Activated CD4-positive, alpha-beta memory T cell treated with anti-CD3 and anti-CD28 coated beads for 36 hours (primary cell): ENCODE measurements at regions not wholly inside any gene's neighbourhood (a gene's known extent, or its start where the extent isn't known, plus 50 kb on each side); places are given as distances from the start of the nearest gene placed in this dataset.

ENCODE experiments used
- CTCF ChIA-PET: fragments of 350-600 bp; sonication (Branson Sonifier 250); formaldehyde crosslinking; loops from one replicate; lab custom pipeline; 2021; ENCODE audit warnings: antibody characterized with exemption, inconsistent platforms; lab: Charles Lee
- POLR2A ChIA-PET: fragments of 350-600 bp; sonication (Branson Sonifier 250); formaldehyde crosslinking; loops from one replicate; lab custom pipeline; 2021; ENCODE audit warnings: antibody characterized with exemption; lab: Charles Lee
- DNase-seq: peaks from one replicate; pipeline ENCODE4 v3.0.0-alpha.2; 2020
- H3K27ac Mint-ChIP-seq: one replicate; pipeline ENCODE4 v1.8.0; 2021; ENCODE audit warnings: mixed read lengths
- H3K27me3 Mint-ChIP-seq: one replicate; pipeline ENCODE4 v1.8.0; 2021; ENCODE audit warnings: mixed read lengths
- H3K36me3 Mint-ChIP-seq: one replicate; pipeline ENCODE4 v1.8.0; 2021; ENCODE audit warnings: mixed read lengths
- H3K4me1 Mint-ChIP-seq: one replicate; pipeline ENCODE4 v1.8.0; 2021; ENCODE audit warnings: low read depth, mixed read lengths
- H3K4me3 Mint-ChIP-seq: one replicate; pipeline ENCODE4 v1.8.0; 2021; ENCODE audit warnings: mild to moderate bottlenecking, mixed read lengths
- H3K9me3 Mint-ChIP-seq: one replicate; pipeline ENCODE4 v1.8.0; 2021; ENCODE audit warnings: mixed read lengths
- intact Hi-C: fragments of 100-400 bp; cut with micrococcal nuclease; formaldehyde crosslinking; loops from one replicate; pipeline ENCODE4 v1.15.1; 2023

- H3K27me3 Mint-ChIP-seq, result no peaks in the 10 kb centered on the region
Measured at GRCh38 chr9:105083256-105083655, 155.3 kb upstream of the ABCA1 start.

DNA sequence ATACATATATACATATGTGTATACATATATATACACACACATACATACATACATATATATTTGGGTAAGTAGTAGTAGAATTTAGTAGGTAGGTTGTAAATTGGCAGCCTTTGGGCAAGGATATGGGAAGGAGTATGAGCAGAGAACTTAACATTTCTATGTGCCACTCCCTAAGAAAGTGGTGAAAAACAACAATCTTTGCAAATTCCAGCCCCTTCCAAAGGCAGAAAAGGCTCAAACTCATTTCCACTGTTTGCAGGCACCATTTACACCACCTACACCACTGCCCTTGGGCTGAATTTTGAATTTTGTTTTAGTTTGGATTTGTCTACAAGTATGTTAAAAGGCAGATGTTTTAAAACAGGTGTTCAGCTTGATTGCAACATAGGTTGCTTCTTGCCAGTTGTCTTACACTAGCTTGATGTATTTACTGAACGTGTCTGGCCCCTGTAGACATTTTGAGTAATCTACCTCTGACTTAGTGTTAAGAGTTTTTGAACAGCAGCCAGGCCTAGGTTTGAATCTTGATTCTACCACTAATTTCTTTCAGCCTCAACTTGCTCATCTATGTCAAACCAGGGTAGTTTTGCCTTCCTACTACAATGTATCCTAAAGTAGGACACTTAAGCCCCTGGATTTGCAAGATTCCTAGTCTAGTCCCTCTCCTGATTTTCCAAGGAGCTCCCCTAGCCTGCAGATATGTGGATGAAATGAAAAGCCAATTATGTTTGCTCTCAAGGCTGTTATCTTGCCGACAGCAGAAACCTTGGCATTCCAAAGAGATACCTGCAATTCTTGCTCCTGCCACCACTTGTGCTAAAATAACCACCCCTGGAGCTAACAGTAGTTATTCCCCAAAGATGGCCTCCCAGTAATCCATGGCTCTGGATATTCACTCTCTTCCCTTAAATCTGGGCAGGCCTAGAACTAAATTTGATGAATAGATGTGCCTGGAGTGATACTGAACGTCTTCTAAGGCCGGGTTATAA, 156.2 kb upstream of the SLC44A1 start:
- DNase-seq, result no peak
- CTCF ChIA-PET, result no interaction called here
- no peak overlapping the region for H3K27ac Mint-ChIP-seq
- intact Hi-C loops, result no loop called here
- H3K4me3 Mint-ChIP-seq, result no peak overlapping the region
- no peaks in the 10 kb centered on the region for H3K9me3 Mint-ChIP-seq
- H3K36me3 Mint-ChIP-seq, result no peaks in the 10 kb centered on the region
- no peaks in the 10 kb centered on the region for H3K27me3 Mint-ChIP-seq
- POLR2A ChIA-PET, result no interaction called here
- H3K4me1 Mint-ChIP-seq, result no peaks in the 10 kb centered on the region

More at GRCh38 chr9:105083256-105083655, 155.3 kb upstream of the ABCA1 start:
- Mint-ChIP-seq H3K9me3 (no peaks in the 10 kb centered on the region), H3K27ac (no peak overlapping the region), H3K4me1 (no peaks in the 10 kb centered on the region), H3K4me3 (no peak overlapping the region), H3K36me3 (no peaks in the 10 kb centered on the region)
- ChIA-PET POLR2A (no interaction called here), CTCF (no interaction called here)
- intact Hi-C loops, result no loop called here
- DNase-seq, result no peak

- Mint-ChIP-seq H3K4me3 (no peak overlapping the region), H3K27me3 (no peaks in the 10 kb centered on the region), H3K36me3 (no peaks in the 10 kb centered on the region), H3K9me3 (no peaks in the 10 kb centered on the region), H3K4me1 (no peaks in the 10 kb centered on the region), H3K27ac (no peak overlapping the region)
- DNase-seq, result no peak
- CTCF ChIA-PET, result no interaction called here
- intact Hi-C loops, result no loop called here
- POLR2A ChIA-PET, result no interaction called here
Measured at GRCh38 chr9:105089874-105090273, 154.6 kb upstream of the SLC44A1 start.

GRCh38 chr9:105091004-105091640, 153.3 kb upstream of the SLC44A1 start:
- H3K27ac Mint-ChIP-seq, result no peak overlapping the region
- no peaks in the 10 kb centered on the region for H3K36me3 Mint-ChIP-seq
- no peak for DNase-seq
- intact Hi-C loops, result no loop called here
- no peak overlapping the region for H3K4me3 Mint-ChIP-seq
- H3K27me3 Mint-ChIP-seq, result no peaks in the 10 kb centered on the region
- ChIA-PET POLR2A (no interaction called here), CTCF (no interaction called here)
- H3K4me1 Mint-ChIP-seq, result no peaks in the 10 kb centered on the region
- no peaks in the 10 kb centered on the region for H3K9me3 Mint-ChIP-seq

DNA sequence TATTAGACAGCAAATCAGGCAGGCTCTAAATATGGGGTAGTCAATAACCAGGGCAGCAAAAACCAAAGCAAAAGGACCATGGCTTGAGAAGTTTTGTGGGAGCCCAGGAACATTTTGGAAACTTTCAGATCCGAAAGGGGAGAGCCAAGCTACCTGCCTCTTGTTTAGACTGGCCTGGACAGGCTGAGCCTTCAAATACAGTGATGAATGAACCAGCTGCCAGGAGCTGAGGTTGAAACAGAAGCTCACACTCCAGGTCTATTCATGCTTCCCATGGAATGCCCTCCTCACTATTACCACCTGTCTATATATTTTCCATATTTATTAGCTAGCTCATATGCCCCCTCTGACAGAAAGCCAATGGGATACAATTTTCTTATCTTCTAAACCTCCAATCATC, 150.8 kb upstream of the SLC44A1 start:
- Mint-ChIP-seq H3K27me3 (no peaks in the 10 kb centered on the region), H3K4me1 (no peaks in the 10 kb centered on the region), H3K4me3 (no peak overlapping the region), H3K27ac (no peak overlapping the region), H3K9me3 (no peaks in the 10 kb centered on the region), H3K36me3 (no peaks in the 10 kb centered on the region)
- ChIA-PET CTCF (no interaction called here), POLR2A (interaction anchor here (0.6 kb wide), 1 partner anchor 137 kb away, joined by 5 read pairs; no protein-coding TSS in a partner anchor)
- intact Hi-C loops, result no loop called here
- DNase-seq, result no peak

GRCh38 chr9:105098370-105098769, 146.1 kb upstream of the SLC44A1 start:
- Mint-ChIP-seq H3K27ac (no peak overlapping the region), H3K4me1 (no peaks in the 10 kb centered on the region), H3K9me3 (no peaks in the 10 kb centered on the region), H3K36me3 (no peaks in the 10 kb centered on the region), H3K27me3 (no peaks in the 10 kb centered on the region), H3K4me3 (no peak overlapping the region)
- ChIA-PET CTCF (no interaction called here), POLR2A (no interaction called here)
- no peak for DNase-seq
- intact Hi-C loops, result no loop called here

DNA sequence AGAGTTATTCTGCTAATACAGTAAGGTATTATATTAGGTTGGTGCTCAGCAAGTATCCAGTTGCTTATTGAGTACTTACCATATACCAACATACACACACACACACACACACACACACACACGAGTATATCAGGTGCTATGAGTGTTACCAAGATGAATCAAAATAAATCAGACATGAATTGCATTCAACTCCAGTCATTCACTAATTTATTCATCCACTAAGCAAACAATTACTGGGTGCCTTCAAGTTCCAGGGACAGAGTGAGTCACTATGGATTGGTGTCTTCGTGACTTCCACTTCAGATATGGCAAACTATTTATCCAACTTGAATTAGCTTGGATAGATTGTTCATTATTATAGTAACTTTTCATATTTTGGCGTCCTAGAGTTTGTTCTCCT, 140.7 kb upstream of the SLC44A1 start:
- Mint-ChIP-seq H3K27ac (no peak overlapping the region), H3K27me3 (no peaks in the 10 kb centered on the region), H3K9me3 (no peaks in the 10 kb centered on the region), H3K4me1 (no peaks in the 10 kb centered on the region), H3K36me3 (no peaks in the 10 kb centered on the region), H3K4me3 (no peak overlapping the region)
- CTCF ChIA-PET, result no interaction called here
- DNase-seq, result no peak
- intact Hi-C loops, result no loop called here
- POLR2A ChIA-PET, result no interaction called here

DNA sequence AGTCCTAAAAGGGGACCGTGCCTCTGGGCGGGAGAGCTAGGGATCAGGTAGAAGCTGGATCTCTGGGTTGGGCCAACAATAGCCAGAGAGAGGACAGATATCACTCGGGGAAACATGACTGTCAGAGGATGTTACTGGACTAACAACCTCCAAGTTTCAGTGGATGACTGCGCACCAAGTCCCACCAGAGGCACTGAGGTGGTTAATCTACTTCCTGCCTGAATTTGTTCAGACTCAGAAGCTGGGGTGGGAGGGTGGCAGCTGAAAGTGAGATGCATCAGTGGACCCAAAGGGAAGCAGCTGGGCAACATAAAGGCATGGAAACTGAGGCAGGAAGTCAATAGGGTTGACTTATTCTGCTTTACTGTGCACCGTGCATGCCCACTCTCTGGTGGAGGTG, 130.1 kb upstream of the SLC44A1 start:
- H3K27me3 Mint-ChIP-seq, result no peaks in the 10 kb centered on the region
- peak overlapping the region; percentile 58 for H3K27ac Mint-ChIP-seq
- H3K4me1 Mint-ChIP-seq, result peaks cover 23% of the 10 kb centered on the region
- H3K36me3 Mint-ChIP-seq, result no peaks in the 10 kb centered on the region
- H3K9me3 Mint-ChIP-seq, result no peaks in the 10 kb centered on the region
- no peak overlapping the region for H3K4me3 Mint-ChIP-seq
- intact Hi-C loops, result loop anchor here (2.0 kb wide), 1 partner anchor 62 kb away; no protein-coding TSS in a partner anchor
- POLR2A ChIA-PET, result interaction anchor here (1.0 kb wide), 1 partner anchor 14 kb away, joined by 4 read pairs; no protein-coding TSS in a partner anchor
- DNase-seq, result peak; percentile 62
- CTCF ChIA-PET, result interaction anchor here (1.1 kb wide), 1 partner anchor 251 kb away, joined by 4 read pairs; no protein-coding TSS in a partner anchor

DNA sequence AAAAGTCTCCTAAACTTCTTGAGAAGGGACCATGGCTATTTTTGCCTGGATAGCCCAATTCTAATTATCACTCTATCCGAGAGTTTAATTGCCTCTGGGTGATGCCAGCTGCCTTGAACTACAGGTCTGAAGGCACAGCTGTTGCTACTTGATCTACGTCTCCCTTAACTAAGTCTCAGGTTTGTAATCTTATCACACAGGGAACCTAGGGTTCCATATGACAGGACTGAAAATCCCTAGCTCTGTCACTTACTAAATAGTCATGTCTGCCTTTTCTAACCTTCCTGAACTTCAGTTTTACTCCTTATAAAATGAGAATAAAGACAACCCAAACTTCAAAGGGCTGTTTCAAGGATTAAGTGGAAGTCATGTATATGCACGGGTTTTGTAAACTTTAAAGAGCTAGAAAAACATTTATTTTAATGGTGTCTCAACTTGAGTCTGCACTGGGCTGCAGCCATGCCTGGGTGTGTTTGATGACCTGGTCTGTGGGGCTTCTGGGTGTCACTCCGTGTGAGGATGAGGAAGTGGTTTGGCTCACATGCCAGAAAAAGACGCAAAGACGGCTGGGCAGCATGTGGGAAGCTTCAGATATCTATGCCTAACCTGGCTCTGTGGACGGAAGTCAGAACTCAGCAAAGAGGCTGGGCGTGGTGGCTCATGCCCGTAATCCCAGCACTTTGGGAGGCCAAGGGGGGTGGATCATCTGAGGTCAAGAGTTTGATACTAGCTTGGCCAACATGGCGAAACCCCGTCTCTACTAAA, 129.3 kb upstream of the SLC44A1 start:
- ChIA-PET POLR2A (interaction anchor here (0.9 to 1.0 kb wide), 2 partner anchors 10 to 13 kb away, joined by 3 to 4 read pairs; no protein-coding TSS in a partner anchor), CTCF (interaction anchor here (1.1 kb wide), 1 partner anchor 252 kb away, joined by 4 read pairs; no protein-coding TSS in a partner anchor)
- Mint-ChIP-seq H3K4me1 (peaks cover 23% of the 10 kb centered on the region), H3K4me3 (no peak overlapping the region), H3K27me3 (no peaks in the 10 kb centered on the region), H3K36me3 (no peaks in the 10 kb centered on the region), H3K9me3 (no peaks in the 10 kb centered on the region), H3K27ac (peak overlapping the region; percentile 16)
- intact Hi-C loops, result loop anchor here (2.0 kb wide), 1 partner anchor 62 kb away; no protein-coding TSS in a partner anchor
- DNase-seq, result peak; percentile 59

- POLR2A ChIA-PET, result interaction anchor here (0.9 kb wide), 1 partner anchor 9 kb away, joined by 3 read pairs; no protein-coding TSS in a partner anchor
- Mint-ChIP-seq H3K4me3 (no peak overlapping the region), H3K36me3 (no peaks in the 10 kb centered on the region), H3K9me3 (no peaks in the 10 kb centered on the region), H3K4me1 (peaks cover 23% of the 10 kb centered on the region), H3K27ac (no peak overlapping the region), H3K27me3 (no peaks in the 10 kb centered on the region)
- intact Hi-C loops, result no loop called here
- DNase-seq, result no peak
- CTCF ChIA-PET, result no interaction called here
Measured at GRCh38 chr9:105116052-105116868, 128.2 kb upstream of the SLC44A1 start.

- ChIA-PET POLR2A (no interaction called here), CTCF (no interaction called here)
- H3K27me3 Mint-ChIP-seq, result no peaks in the 10 kb centered on the region
- intact Hi-C loops, result no loop called here
- no peak for DNase-seq
- no peak overlapping the region for H3K4me3 Mint-ChIP-seq
- H3K4me1 Mint-ChIP-seq, result peaks cover 23% of the 10 kb centered on the region
- no peaks in the 10 kb centered on the region for H3K36me3 Mint-ChIP-seq
- no peaks in the 10 kb centered on the region for H3K9me3 Mint-ChIP-seq
- no peak overlapping the region for H3K27ac Mint-ChIP-seq
Measured at GRCh38 chr9:105117234-105117633, 127.2 kb upstream of the SLC44A1 start.
